ENCODE measurements at regions not wholly inside any gene's neighbourhood (a gene's known extent, or its start where the extent isn't known, plus 50 kb on each side); places are given as distances from the start of the nearest gene placed in this dataset.

DNA sequence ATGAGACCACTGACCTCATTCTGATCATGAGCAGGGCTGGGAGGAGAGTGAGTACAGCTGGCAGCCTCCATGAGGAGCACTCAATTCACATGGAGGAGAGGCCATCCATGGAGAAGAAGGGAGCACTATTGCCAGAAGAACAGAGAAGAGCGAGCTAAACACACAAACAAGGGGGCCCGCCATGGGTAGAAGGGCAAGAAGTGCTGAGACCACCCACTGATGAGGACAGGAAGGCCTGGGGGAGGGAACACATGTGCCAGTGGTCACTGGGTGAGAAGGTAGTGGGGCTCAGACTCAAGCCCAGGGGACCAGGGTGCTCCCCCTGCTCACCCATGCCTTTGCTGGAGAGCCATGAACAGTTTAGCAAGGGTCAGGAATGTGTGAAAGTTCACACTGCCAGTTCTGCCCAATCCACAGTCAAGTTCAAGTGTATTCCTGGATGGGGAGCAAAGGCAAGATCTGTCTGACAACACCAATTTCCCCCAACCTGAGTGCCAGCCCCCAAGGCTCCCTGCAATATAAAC, 57.7 kb downstream of the TTC32 start:
- DNase-seq = no peak
- intact Hi-C loops (cut with DNase I; ENCODE audit: low total_unique reads) = no loop called here
- WGBS, 5 donors = 74 to 93% (median 93%) methylated on average over 2 of the region's 2 CpGs

DNA sequence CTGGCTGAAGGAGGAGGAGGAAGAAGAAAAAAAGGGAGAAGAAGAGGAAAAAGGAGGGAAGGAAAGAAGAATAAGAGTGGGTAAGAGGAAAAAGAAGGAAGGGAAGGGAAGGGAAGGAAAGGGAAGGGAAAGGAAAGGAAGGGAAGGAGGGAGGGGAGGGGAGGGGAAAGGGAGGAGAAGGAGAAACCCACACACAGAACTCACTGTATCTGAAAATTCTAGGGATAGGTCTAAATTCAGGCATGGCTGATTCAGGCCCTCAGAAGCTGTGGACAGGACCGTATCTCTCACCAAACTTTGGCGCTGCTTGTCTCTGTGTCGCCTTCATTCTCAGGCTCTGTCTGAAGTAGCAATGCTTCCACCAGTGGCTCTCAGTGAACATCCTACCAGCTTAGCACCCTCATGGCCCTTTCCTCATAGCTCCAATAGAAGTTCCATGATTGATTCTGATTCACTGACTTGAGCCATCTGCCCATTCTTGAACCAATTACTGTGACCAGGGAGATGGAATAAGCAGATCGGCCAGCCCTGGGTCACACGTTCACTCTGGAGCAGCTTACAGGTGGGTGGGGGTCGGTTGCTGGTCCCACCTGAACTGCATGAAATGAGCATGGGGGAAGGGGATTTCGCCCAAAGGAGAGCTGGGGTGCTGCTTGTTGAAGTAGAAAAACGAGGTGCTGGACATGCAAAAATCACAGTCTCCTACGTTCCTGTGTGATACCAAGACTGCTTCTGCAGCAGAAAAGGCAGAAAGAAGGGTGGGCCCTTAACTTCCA, 59.7 kb downstream of the TTC32 start:
- TF ChIP-seq, protein P1, sequence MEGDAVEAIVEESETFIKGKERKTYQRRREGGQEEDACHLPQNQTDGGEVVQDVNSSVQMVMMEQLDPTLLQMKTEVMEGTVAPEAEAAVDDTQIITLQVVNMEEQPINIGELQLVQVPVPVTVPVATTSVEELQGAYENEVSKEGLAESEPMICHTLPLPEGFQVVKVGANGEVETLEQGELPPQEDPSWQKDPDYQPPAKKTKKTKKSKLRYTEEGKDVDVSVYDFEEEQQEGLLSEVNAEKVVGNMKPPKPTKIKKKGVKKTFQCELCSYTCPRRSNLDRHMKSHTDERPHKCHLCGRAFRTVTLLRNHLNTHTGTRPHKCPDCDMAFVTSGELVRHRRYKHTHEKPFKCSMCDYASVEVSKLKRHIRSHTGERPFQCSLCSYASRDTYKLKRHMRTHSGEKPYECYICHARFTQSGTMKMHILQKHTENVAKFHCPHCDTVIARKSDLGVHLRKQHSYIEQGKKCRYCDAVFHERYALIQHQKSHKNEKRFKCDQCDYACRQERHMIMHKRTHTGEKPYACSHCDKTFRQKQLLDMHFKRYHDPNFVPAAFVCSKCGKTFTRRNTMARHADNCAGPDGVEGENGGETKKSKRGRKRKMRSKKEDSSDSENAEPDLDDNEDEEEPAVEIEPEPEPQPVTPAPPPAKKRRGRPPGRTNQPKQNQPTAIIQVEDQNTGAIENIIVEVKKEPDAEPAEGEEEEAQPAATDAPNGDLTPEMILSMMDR (IDR thresholded peaks at IDR 0.05 in 8 of 11, conservative IDR thresholded peaks at IDR 0.05 in 3 of 11) = no peak
- no peak for TF ChIP-seq POLR2A (IDR thresholded peaks at IDR 0.05)
- TF ChIP-seq POLR2AphosphoS5 (IDR thresholded peaks at IDR 0.05) = no peak
- Histone ChIP-seq H3K36me3 (no peaks in the 10 kb centered on the region), H3K4me3 (no peak overlapping the region), H3K27me3 (replicated peaks in 1 of 7) (peaks cover 0 to 23% (median 0%) of the 10 kb centered on the region in 7 donors), H3K9me3 (no peaks in the 10 kb centered on the region), H3K4me1 (no peaks in the 10 kb centered on the region), H3K27ac (no peak overlapping the region)
- DNase-seq = no peak
- WGBS, 5 donors = 81 to 85% (median 83%) methylated on average over 9 of the region's 9 CpGs
- intact Hi-C loops (cut with DNase I; ENCODE audit: low total_unique reads) = no loop called here

More for the DNA sequence above, 57.7 kb downstream of the TTC32 start:
- H3K27ac ChIP-seq = no peak overlapping the region
- no peak for TF ChIP-seq POLR2A (IDR thresholded peaks at IDR 0.05)
- H3K9me3 ChIP-seq = no peaks in the 10 kb centered on the region
- H3K27me3 ChIP-seq (replicated peaks in 1 of 7) = peaks cover 0 to 20% (median 0%) of the 10 kb centered on the region in 7 donors
- no peak overlapping the region for H3K4me3 ChIP-seq
- no peaks in the 10 kb centered on the region for H3K36me3 ChIP-seq
- no peaks in the 10 kb centered on the region for H3K4me1 ChIP-seq

DNA sequence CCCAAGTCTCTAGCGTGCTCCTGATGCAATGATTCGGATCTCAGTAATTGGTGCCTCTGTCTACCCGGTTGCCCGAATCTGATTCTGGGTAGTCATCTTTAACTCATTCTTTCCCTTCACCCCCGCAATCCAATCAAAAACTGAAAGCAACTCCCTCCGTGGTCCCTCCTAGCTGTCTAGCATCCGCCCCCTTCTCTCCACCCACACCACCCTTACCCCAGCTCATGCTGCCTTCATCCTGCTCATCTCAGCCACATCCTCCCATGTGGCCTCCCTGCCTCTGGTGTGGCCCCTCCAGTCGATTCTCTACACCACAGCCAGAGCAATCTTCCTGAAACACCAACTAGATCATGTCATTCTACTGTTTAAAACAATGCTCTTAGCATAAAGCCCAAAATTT, 62.3 kb downstream of the TTC32 start:
- H3K27me3 ChIP-seq (replicated peaks in 1 of 7) = peaks cover 0 to 12% (median 0%) of the 10 kb centered on the region in 7 donors
- 75 to 87% (median 79%) methylated on average over 8 of the region's 8 CpGs for WGBS, 5 donors
- intact Hi-C loops (cut with DNase I; ENCODE audit: low total_unique reads) = no loop called here

DNA sequence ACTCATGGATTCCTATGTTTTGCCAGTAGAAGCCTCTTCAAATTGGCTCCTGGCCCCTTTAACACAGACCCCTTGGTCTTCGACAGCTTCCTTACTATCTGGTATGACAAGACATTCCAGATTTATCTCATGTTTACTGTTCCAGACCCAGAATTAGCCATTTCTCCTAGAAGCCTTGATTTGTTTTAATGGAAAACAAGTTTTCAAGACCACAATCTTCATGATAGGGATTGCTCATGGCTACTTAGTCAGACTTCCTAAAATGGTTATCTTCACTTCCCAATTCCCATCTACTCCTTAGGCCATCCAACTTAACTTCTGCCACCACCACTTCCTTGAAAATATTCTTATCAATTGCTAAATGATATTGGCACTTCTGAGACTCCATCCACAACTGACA, 63.2 kb downstream of the TTC32 start:
- Histone ChIP-seq H3K4me3 (no peak overlapping the region), H3K36me3 (no peaks in the 10 kb centered on the region), H3K9me3 (no peaks in the 10 kb centered on the region), H3K27me3 (replicated peaks in 1 of 7) (peaks cover 0 to 6% (median 0%) of the 10 kb centered on the region in 7 donors), H3K4me1 (no peaks in the 10 kb centered on the region), H3K27ac (no peak overlapping the region)
- no peak for TF ChIP-seq POLR2A (IDR thresholded peaks at IDR 0.05)
- intact Hi-C loops (cut with DNase I; ENCODE audit: low total_unique reads) = no loop called here
- no peak for DNase-seq
- WGBS, 5 donors = 73 to 86% (median 81%) methylated on average over 1 of the region's 1 CpG

More for the DNA sequence above, 62.3 kb downstream of the TTC32 start:
- Histone ChIP-seq H3K27ac (no peak overlapping the region), H3K4me1 (no peaks in the 10 kb centered on the region), H3K9me3 (no peaks in the 10 kb centered on the region), H3K4me3 (no peak overlapping the region), H3K36me3 (no peaks in the 10 kb centered on the region)
- TF ChIP-seq, protein P1 (IDR thresholded peaks at IDR 0.05 in 8 of 11, conservative IDR thresholded peaks at IDR 0.05 in 3 of 11) = no peak
- no peak for TF ChIP-seq POLR2AphosphoS5 (IDR thresholded peaks at IDR 0.05)
- no peak for TF ChIP-seq POLR2A (IDR thresholded peaks at IDR 0.05)
- no peak for DNase-seq

DNA sequence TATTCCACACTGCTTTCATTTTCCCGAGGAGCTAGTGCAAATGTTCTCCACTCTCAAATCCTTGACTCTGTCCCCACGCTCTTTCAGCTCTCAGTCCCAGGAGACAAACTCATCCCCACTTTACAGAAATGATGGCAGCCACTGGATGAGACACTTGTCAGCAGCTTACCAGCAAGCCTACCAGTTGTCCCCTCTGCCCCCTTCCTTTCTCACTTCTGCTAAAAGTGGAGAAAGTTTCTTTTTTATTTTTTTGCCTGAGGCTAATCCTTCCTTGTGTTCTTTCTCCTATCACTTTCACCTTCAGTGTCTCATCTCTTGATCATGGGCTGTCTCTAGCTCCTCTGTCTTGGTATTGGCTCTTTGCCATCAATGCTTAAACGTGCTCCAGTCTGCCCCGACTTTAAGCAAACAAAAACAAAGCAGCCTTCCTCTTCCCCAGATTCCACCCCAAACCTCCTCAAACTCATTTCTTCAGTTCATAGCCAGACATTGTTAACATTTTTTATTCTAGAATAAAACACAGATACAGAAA, 64.5 kb downstream of the TTC32 start:
- intact Hi-C loops (cut with DNase I; ENCODE audit: low total_unique reads) = no loop called here
- DNase-seq = no peak
- WGBS, 5 donors = 59 to 69% (median 67%) methylated on average over 4 of the region's 4 CpGs

More for the DNA sequence above, 64.5 kb downstream of the TTC32 start:
- Histone ChIP-seq H3K4me1 (no peaks in the 10 kb centered on the region), H3K27me3 (replicated peaks in 1 of 7) (peaks cover 0 to 6% (median 0%) of the 10 kb centered on the region in 7 donors), H3K4me3 (no peak overlapping the region), H3K27ac (no peak overlapping the region), H3K36me3 (no peaks in the 10 kb centered on the region), H3K9me3 (no peaks in the 10 kb centered on the region)
- TF ChIP-seq, protein P1 (IDR thresholded peaks at IDR 0.05 in 8 of 11, conservative IDR thresholded peaks at IDR 0.05 in 3 of 11) = no peak
- TF ChIP-seq POLR2A (IDR thresholded peaks at IDR 0.05) (no peak), POLR2AphosphoS5 (IDR thresholded peaks at IDR 0.05) (no peak)
